GM12878 (cell line): ENCODE measurements at regions not wholly inside any gene's neighbourhood (a gene's known extent, or its start where the extent isn't known, plus 50 kb on each side); places are given as distances from the start of the nearest gene placed in this dataset.

ENCODE experiments used
- ATAC-seq: fragments of 200-7000 bp; cut with Tn5 transposase; 3 replicates; pipeline ENCODE4 v1.9.1; 2020; ENCODE audit warnings: mild to moderate bottlenecking, moderate library complexity
- BruUV-seq: library from RNA; stranded (reverse); fragments of 400-500 nt; replicated peaks from 2 replicates; lab custom pipeline; 2021; lab: Mats Ljungman, UMichigan
- CTCF ChIA-PET: fragments of 300-600 bp; sonication (Branson Sonifier 250); formaldehyde crosslinking; extraction: SDS; loops from one replicate; lab custom pipeline; 2021; ENCODE audit warnings: inconsistent platforms; lab: Yijun Ruan, JAX
- POLR2A ChIA-PET: fragments of 350-600 bp; formaldehyde crosslinking; extraction: SDS; loops from one replicate; lab custom pipeline; 2021; ENCODE audit warnings: inconsistent platforms; lab: Charles Lee
- RAD21 ChIA-PET: fragments of 300-600 bp; sonication (Branson Sonifier 250); formaldehyde crosslinking; loops from one replicate; lab custom pipeline; 2023; ENCODE audit warnings: antibody characterized with exemption; ENCODE audit not compliant: unreplicated experiment; lab: Charles Lee
- SMC1A ChIA-PET: fragments of 300-600 bp; sonication (Branson Sonifier 250); formaldehyde crosslinking; loops from one replicate; lab custom pipeline; 2023; ENCODE audit not compliant: unreplicated experiment, uncharacterized antibody; lab: Charles Lee
- DNase-seq: peaks from one replicate; pipeline ENCODE4 v3.0.0-alpha.2; 2011; ENCODE audit warnings: low read depth, low spot score
- FAIRE-seq: peaks from 3 replicates; lab custom pipeline; 2011; peaks lifted over from hg19 to GRCh38; lab: Jason Lieb, UNC
- H2AFZ ChIP-seq: 2 replicates; pipeline ENCODE4 v1.6.0; 2011; ENCODE audit warnings: low read depth, low read length, control low read depth; ENCODE audit not compliant: control insufficient read depth
- H3K27ac ChIP-seq: 2 replicates; pipeline ENCODE4 v1.5.1; 2011; ENCODE audit warnings: control low read depth; ENCODE audit not compliant: control insufficient read depth, insufficient read depth
- H3K27me3 ChIP-seq, 2 experiments: replicated peaks in 1 of 2; 2 replicates each; pipeline versions ENCODE4 v1.6.0 to v1.6.1; 2011; ENCODE audit warnings: low read length in 1 of 2; ENCODE audit not compliant: control insufficient read depth in 2 of 2, insufficient read depth in 2 of 2
- H3K36me3 ChIP-seq, 2 experiments: 2 replicates each; pipeline ENCODE4 v1.5.1; 2011; ENCODE audit warnings: low read length in 1 of 2; ENCODE audit not compliant: control insufficient read depth in 2 of 2, insufficient read depth in 2 of 2
- H3K4me1 ChIP-seq: 2 replicates; pipeline ENCODE4 v1.6.1; 2011; ENCODE audit warnings: mild to moderate bottlenecking, low read length, moderate library complexity, mixed read lengths; ENCODE audit not compliant: control insufficient read depth, insufficient read depth
- H3K4me2 ChIP-seq: 2 replicates; pipeline ENCODE4 v1.6.0; 2011; ENCODE audit warnings: control low read depth; ENCODE audit not compliant: control insufficient read depth, insufficient read depth
- H3K4me3 ChIP-seq: fragments of 200-600 bp; sonication (generic); 2 replicates; pipeline ENCODE4 v1.5.1; 2016
- H3K79me2 ChIP-seq: 2 replicates; pipeline ENCODE4 v1.6.0; 2011; ENCODE audit warnings: low read length; ENCODE audit not compliant: control insufficient read depth, insufficient read depth
- H3K9ac ChIP-seq: 2 replicates; pipeline ENCODE4 v1.8.0; 2011; ENCODE audit warnings: low read length, control low read depth, mixed read lengths; ENCODE audit not compliant: control insufficient read depth, insufficient read depth
- H3K9me3 ChIP-seq: replicated peaks from 3 replicates; pipeline ENCODE4 v1.5.1; 2011; ENCODE audit warnings: mild to moderate bottlenecking, low read length; ENCODE audit not compliant: control insufficient read depth, insufficient read depth
- H4K20me1 ChIP-seq: 2 replicates; pipeline ENCODE4 v1.6.0; 2011; ENCODE audit not compliant: control insufficient read depth, insufficient read depth
- ATF3 ChIP-seq: IDR thresholded peaks from 2 replicates; pipeline ENCODE4 v1.6.1; 2011; ENCODE audit warnings: low read depth, mild to moderate bottlenecking, low read length, moderate library complexity, borderline replicate concordance; ENCODE audit errors: extremely low read depth
- CEBPB ChIP-seq, 2 experiments: fragments of 150-350 bp in 1 of 2; IDR thresholded peaks; 2 replicates each; pipeline ENCODE4 v1.6.1; 2012 to 2014; ENCODE audit warnings: low read depth in 2 of 2, low read length in 2 of 2, borderline replicate concordance in 1 of 2, inconsistent platforms in 1 of 2
- CHD2 ChIP-seq: IDR thresholded peaks from 2 replicates; pipeline ENCODE4 v1.6.1; 2011; ENCODE audit warnings: low read depth, low read length, improper control_type of control experiment, borderline replicate concordance
- HSF1 ChIP-seq: fragments of 150-350 bp; IDR thresholded peaks from 2 replicates; pipeline ENCODE4 v1.6.1; 2014; ENCODE audit warnings: mild to moderate bottlenecking, low read depth, low read length
- LARP7 ChIP-seq: fragments of 450-650 bp; IDR thresholded peaks from 2 replicates; pipeline ENCODE4 v1.6.1; 2017; ENCODE audit warnings: mild to moderate bottlenecking
- MTA3 ChIP-seq: IDR thresholded peaks from 2 replicates; pipeline ENCODE4 v1.6.1; 2012; ENCODE audit warnings: low read length, inconsistent platforms, borderline replicate concordance
- STAT1 ChIP-seq: fragments of 450-650 bp; conservative IDR thresholded peaks from 2 replicates; pipeline ENCODE4 v1.6.1; 2014; ENCODE audit warnings: antibody characterized with exemption, mild to moderate bottlenecking
- ZNF274 ChIP-seq: IDR thresholded peaks from one replicate; pipeline ENCODE4 v1.8.0; 2011; ENCODE audit not compliant: insufficient read length, insufficient read depth
- ZNF687 ChIP-seq: fragments of 450-650 bp; IDR thresholded peaks from 2 replicates; pipeline ENCODE4 v1.6.1; 2017; ENCODE audit warnings: mild to moderate bottlenecking, moderate library complexity
- WGBS: methylation state at CpG from one replicate; pipeline ENCODE4 v1.1.6; 2016; ENCODE audit warnings: low lambda C conversion rate; ENCODE audit not compliant: insufficient replicate concordance, insufficient coverage; ENCODE audit errors: missing lambda C conversion rate; 5-methylcytosine and 5-hydroxymethylcytosine counted together
- in situ Hi-C: fragments of 300-500 bp; cut with MboI; formaldehyde crosslinking; loops from 9 replicates; pipeline ENCODE4 v1.14.3; 2018; ENCODE audit warnings: mixed read lengths
- intact Hi-C: fragments of 100-400 bp; cut with micrococcal nuclease; formaldehyde crosslinking; loops from one replicate; pipeline ENCODE4 v1.14.2; 2022; ENCODE audit not compliant: unreplicated experiment
- TF ChIP-seq, protein P1 (sequence below): fragments of 450-650 bp; IDR thresholded peaks from 2 replicates; pipeline ENCODE4 v1.6.1; 2016; ENCODE audit warnings: mild to moderate bottlenecking

- TF ChIP-seq CEBPB (IDR thresholded peaks at IDR 0.05; ENCODE audit: borderline replicate concordance in 1 of 2, low read depth in 2 of 2, low read length in 2 of 2) (no peak), ATF3 (no peak), HSF1 (no peak)
These were observed 621.4 kb downstream of the BRD1 start (continued) for GRCh38 chr22:49206281-49206680.

GRCh38 chr22:49205483-49205800 lies 622.2 kb downstream of the BRD1 start:
- intact Hi-C loops (no loop called here), in situ Hi-C loops (no loop called here)
- Histone ChIP-seq H3K4me3 (no peak overlapping the region), H3K4me1 (no peaks in the 10 kb centered on the region), H3K27me3 (no peaks in the 10 kb centered on the region), H3K27ac (no peak overlapping the region), H3K9me3 (no peaks in the 10 kb centered on the region; the same call in 2 of the 3 replicates), H3K9ac (no peak overlapping the region), H4K20me1 (no peaks in the 10 kb centered on the region), H3K36me3 (no peaks in the 10 kb centered on the region), H2AFZ (no peak overlapping the region), H3K4me2 (no peak overlapping the region), H3K79me2 (no peaks in the 10 kb centered on the region)
- FAIRE-seq, result no peak
- SMC1A ChIA-PET, result no interaction called here
- CTCF ChIA-PET, result no interaction called here
- RAD21 ChIA-PET, result no interaction called here
- ATAC-seq, result no peak
- no TSS peak for BruUV-seq
- POLR2A ChIA-PET, result no interaction called here
- 6% methylated on average over 5 of the region's 5 CpGs for WGBS
- TF ChIP-seq ZNF687 (no peak), MTA3 (no peak), STAT1 (no peak), CHD2 (no peak), LARP7 (no peak), ZNF274 (no peak)
- TF ChIP-seq, protein P1, sequence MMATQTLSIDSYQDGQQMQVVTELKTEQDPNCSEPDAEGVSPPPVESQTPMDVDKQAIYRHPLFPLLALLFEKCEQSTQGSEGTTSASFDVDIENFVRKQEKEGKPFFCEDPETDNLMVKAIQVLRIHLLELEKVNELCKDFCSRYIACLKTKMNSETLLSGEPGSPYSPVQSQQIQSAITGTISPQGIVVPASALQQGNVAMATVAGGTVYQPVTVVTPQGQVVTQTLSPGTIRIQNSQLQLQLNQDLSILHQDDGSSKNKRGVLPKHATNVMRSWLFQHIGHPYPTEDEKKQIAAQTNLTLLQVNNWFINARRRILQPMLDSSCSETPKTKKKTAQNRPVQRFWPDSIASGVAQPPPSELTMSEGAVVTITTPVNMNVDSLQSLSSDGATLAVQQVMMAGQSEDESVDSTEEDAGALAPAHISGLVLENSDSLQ, result no peak
- DNase-seq, result no peak
